Body of pancreas (tissue), 4 donors: ENCODE measurements at regions not wholly inside any gene's neighbourhood (a gene's known extent, or its start where the extent isn't known, plus 50 kb on each side); places are given as distances from the start of the nearest gene placed in this dataset.
"Not testable (repeated sequence)": the region's sequence is repeated elsewhere in the genome, so short reads cannot be mapped to it uniquely, and the experiment has no call there.

ENCODE experiments used
- ATAC-seq: fragments of 150-250 bp; one replicate; pipeline ENCODE4 v1.9.1; 2016
- DNase-seq, 4 donors: peaks; one replicate each; pipeline ENCODE4 v3.0.0-alpha.2; 2019
- H3K27ac ChIP-seq, 4 donors: fragments of 200-600 bp; sonication (generic); 1 replicate in 3 of 4; 2 replicates in 1 of 4; pipeline versions ENCODE4 v1.5.1 to v1.6.1; 2016 to 2019; ENCODE audit warnings: mild to moderate bottlenecking in 1 of 4, mixed read lengths in 1 of 4, moderate library complexity in 1 of 4
- H3K27me3 ChIP-seq, 2 donors: fragments of 200-600 bp; sonication (generic); one replicate each; pipeline ENCODE4 v1.6.0; 2016; ENCODE audit warnings: mild to moderate bottlenecking in 1 of 2
- H3K36me3 ChIP-seq, 2 donors: fragments of 200-600 bp; sonication (generic); replicated peaks in 1 of 2; 2 replicates each; pipeline ENCODE4 v1.5.1; 2016; ENCODE audit warnings: low read depth in 2 of 2; ENCODE audit not compliant: insufficient read depth in 1 of 2
- H3K4me1 ChIP-seq: fragments of 200-600 bp; sonication (generic); one replicate; pipeline ENCODE4 v1.6.0; 2016
- H3K4me3 ChIP-seq, 2 donors: fragments of 200-600 bp; sonication (generic); 1 replicate in 1 of 2; 2 replicates in 1 of 2; pipeline ENCODE4 v1.5.1; 2016 to 2019
- H3K9me3 ChIP-seq, 3 donors: fragments of 200-600 bp; sonication (generic); 1 replicate in 2 of 3; 2 replicates in 1 of 3; pipeline ENCODE4 v1.5.1; 2016
- CTCF ChIP-seq, 7 experiments: fragments of 450-650 bp in 4 of 7; fragments of 200-600 bp in 3 of 7; sonication (generic) in 3 of 7; IDR thresholded peaks; one replicate each; pipeline ENCODE4 v1.5.1; 2016 to 2019; ENCODE audit warnings: antibody characterized with exemption in 7 of 7
- POLR2A ChIP-seq, 3 donors: fragments of 450-650 bp; IDR thresholded peaks; one replicate each; pipeline ENCODE4 v1.6.1; 2016; ENCODE audit warnings: antibody characterized with exemption in 3 of 3, mild to moderate bottlenecking in 2 of 3
- WGBS, 2 donors: methylation state at CpG; one replicate each; pipeline ENCODE4 v1.1.5; 2017; 5-methylcytosine and 5-hydroxymethylcytosine counted together
- intact Hi-C: fragments of 100-400 bp; cut with DNase I; formaldehyde crosslinking; loops from one replicate; pipeline ENCODE4 v1.15.1; 2023

- peaks cover 54% of the 10 kb centered on the region for H3K4me1 ChIP-seq
- TF ChIP-seq CTCF (IDR thresholded peaks at IDR 0.05) (no peak), POLR2A (IDR thresholded peaks at IDR 0.05) (peak in 1 of 3 donors; percentile 27)
- no peak for ATAC-seq
- H3K27me3 ChIP-seq, result no peaks in the 10 kb centered on the region
- peak overlapping the region in 2 of 4 donors; percentile 88 to 90 for H3K27ac ChIP-seq
- 66 to 87% methylated on average over 8 to 14 of the region's 14 CpGs for WGBS, 2 donors
- H3K9me3 ChIP-seq, result no peaks in the 10 kb centered on the region
- peak; percentile 7 to 43 (median 36) for DNase-seq
- no peaks in the 10 kb centered on the region for H3K36me3 ChIP-seq
- intact Hi-C loops, result no loop called here
- H3K4me3 ChIP-seq, result no peak overlapping the region
These were observed 126.9 kb downstream of the MRPL14 start for GRCh38 chr6:44000164-44000842.

- DNase-seq, result no peak
- no peak overlapping the region for H3K27ac ChIP-seq
- intact Hi-C loops, result no loop called here
- WGBS, 2 donors, result 84 to 93% methylated on average over 4 of the region's 4 CpGs
- no peak overlapping the region for H3K4me3 ChIP-seq
- TF ChIP-seq CTCF (IDR thresholded peaks at IDR 0.05) (no peak), POLR2A (IDR thresholded peaks at IDR 0.05) (no peak)
- H3K36me3 ChIP-seq, result no peaks in the 10 kb centered on the region
- no peak for ATAC-seq
- H3K27me3 ChIP-seq, result no peaks in the 10 kb centered on the region
- no peaks in the 10 kb centered on the region for H3K9me3 ChIP-seq
- H3K4me1 ChIP-seq, result peaks cover 48% of the 10 kb centered on the region
These were observed 127.6 kb downstream of the MRPL14 start for GRCh38 chr6:43999628-44000027.

GRCh38 chr6:43998592-43999243 lies 128.5 kb downstream of the MRPL14 start:
- H3K36me3 ChIP-seq, H3K4me3 ChIP-seq, H3K27me3 ChIP-seq, H3K27ac ChIP-seq, ATAC-seq, H3K9me3 ChIP-seq, intact Hi-C loops: not testable (repeated sequence)
- WGBS, 2 donors, result 79 to 88% methylated on average over 24 of the region's 24 CpGs
- peak in 3 of 4 donors; percentile 20 to 35 (median 26) for DNase-seq
- peaks cover 46% of the 10 kb centered on the region for H3K4me1 ChIP-seq
- TF ChIP-seq POLR2A (IDR thresholded peaks at IDR 0.05), result peak in 1 of 3 donors; percentile 49

GRCh38 chr6:43997990-43998585 lies 129.2 kb downstream of the MRPL14 start:
- intact Hi-C loops, ATAC-seq, H3K36me3 ChIP-seq, H3K4me3 ChIP-seq, H3K27ac ChIP-seq, H3K9me3 ChIP-seq, H3K27me3 ChIP-seq: not testable (repeated sequence)
- WGBS, 2 donors, result 67 to 77% methylated on average over 2 to 17 of the region's 35 CpGs
- peak in 3 of 4 donors; percentile 27 to 35 (median 34) for DNase-seq
- peaks cover 49% of the 10 kb centered on the region for H3K4me1 ChIP-seq

- TF ChIP-seq POLR2A (IDR thresholded peaks at IDR 0.05) (no peak), CTCF (IDR thresholded peaks at IDR 0.05) (no peak)
- intact Hi-C loops, result no loop called here
- H3K9me3 ChIP-seq, result no peaks in the 10 kb centered on the region
- peak overlapping the region in 1 of 4 donors; percentile 25 for H3K27ac ChIP-seq
- WGBS, 2 donors, result 93 to 100% methylated on average over 1 of the region's 1 CpG
- no peak overlapping the region for H3K4me3 ChIP-seq
- H3K36me3 ChIP-seq, result no peaks in the 10 kb centered on the region
- no peaks in the 10 kb centered on the region for H3K27me3 ChIP-seq
- ATAC-seq (no peak), DNase-seq (peak in 2 of 4 donors; percentile 1 to 22)
- H3K4me1 ChIP-seq, result peaks cover 50% of the 10 kb centered on the region
These were observed 129.9 kb downstream of the MRPL14 start for GRCh38 chr6:43997345-43997677.
